Left renal cortex interstitium (tissue), 4 donors: ENCODE measurements at regions not wholly inside any gene's neighbourhood (a gene's known extent, or its start where the extent isn't known, plus 50 kb on each side); places are given as distances from the start of the nearest gene placed in this dataset.

Experiments
- DNase-seq, 4 donors: peaks; one replicate each; pipeline ENCODE4 v3.0.0-alpha.2; 2013; ENCODE audit warnings: low read depth in 4 of 4, low spot score in 2 of 4, missing footprints in 1 of 4

DNA sequence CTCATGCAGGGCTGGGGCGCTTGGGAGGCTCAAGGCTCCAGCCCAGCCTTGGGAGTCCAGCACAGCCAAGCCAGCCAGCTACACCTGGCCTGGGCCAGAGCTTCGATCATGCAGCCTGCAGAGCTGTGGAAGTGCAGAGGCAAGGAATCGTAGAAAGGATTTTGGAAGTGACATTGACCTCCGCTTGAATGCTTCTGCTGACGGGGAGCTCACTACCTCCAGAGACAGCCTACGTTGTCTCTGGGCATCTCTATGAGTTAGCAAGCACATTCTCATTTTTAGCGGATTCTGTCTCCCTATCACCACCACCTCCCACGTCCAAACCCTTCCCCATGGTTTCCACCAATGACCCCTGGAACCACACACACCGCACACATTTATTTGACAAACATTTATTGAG, 88.5 kb downstream of the MICALL2 start:
- no peak for DNase-seq

GRCh38 chr7:1372063-1372462, 87.2 kb downstream of the MICALL2 start:
- DNase-seq: no peak

DNA sequence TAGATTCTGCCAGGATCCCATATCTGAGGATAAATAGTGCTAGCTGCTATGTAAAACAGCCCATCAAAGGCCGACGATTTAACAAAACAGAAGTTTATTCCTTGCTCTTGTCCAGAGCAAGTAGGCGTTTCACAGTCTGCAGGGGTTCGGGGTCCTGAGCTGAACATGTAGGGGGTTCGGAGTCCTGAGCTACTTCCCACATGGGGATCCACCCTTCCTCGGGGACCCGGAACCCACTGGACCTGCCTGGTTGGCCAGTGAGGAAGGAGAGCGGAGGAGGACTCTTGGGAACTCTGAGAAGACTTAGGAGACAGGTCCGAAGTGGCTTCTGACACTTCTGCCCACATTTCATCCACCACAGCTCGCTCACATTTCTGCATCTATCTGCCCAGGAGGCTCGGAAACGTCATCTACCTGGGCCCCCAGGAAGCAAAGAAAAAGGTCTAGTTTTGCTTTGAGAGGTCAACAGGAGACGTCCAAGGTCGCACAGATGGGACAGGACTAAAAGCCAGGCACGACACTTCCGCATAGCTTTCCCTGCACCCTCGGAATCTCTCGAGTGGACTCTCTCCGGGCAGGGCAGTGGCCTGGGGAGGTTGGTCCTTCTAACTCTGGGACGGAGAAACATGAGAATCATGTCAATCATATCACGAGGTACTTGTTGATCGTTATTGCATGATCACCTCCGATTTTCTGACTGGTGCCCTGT, 86.4 kb downstream of the MICALL2 start:
- DNase-seq: no peak

DNA sequence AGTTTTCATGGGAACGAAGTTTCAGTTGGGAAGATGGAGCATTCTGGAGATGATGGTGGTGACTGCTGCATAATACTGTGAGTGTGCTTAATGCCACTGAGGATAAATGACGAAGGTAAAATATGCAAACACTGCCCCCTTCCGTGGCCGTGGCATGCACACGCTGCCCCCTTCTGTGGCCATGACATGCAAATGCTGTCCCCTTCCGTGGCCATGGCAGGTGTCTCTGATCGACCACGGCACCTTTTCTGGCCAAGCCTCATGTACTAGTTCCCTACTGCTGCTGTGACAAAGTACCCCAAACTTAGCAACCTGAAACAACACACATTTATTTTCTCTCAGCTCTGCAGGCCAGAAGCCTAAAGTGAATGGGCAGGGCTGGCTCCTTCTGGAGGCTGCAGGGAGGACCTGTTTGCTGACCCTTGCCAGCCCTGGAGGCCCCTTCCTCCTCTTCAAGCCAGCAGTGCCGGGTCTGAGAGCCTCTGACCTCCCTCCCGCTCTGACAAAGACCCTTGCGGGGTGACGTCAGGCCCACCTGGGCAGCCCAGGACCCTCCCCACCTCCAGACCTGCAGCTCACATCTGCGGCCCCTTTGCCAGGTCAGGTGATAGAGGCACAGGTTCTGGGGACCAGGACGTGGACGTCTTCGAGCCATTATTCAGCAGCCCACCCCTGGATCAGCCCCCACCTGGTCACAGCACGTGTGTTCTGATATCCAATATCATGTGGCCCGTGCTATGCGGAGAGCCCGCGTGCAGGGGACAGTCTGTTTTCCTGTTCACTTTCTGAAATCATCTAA, 82.0 kb downstream of the MICALL2 start:
- DNase-seq: no peak

DNA sequence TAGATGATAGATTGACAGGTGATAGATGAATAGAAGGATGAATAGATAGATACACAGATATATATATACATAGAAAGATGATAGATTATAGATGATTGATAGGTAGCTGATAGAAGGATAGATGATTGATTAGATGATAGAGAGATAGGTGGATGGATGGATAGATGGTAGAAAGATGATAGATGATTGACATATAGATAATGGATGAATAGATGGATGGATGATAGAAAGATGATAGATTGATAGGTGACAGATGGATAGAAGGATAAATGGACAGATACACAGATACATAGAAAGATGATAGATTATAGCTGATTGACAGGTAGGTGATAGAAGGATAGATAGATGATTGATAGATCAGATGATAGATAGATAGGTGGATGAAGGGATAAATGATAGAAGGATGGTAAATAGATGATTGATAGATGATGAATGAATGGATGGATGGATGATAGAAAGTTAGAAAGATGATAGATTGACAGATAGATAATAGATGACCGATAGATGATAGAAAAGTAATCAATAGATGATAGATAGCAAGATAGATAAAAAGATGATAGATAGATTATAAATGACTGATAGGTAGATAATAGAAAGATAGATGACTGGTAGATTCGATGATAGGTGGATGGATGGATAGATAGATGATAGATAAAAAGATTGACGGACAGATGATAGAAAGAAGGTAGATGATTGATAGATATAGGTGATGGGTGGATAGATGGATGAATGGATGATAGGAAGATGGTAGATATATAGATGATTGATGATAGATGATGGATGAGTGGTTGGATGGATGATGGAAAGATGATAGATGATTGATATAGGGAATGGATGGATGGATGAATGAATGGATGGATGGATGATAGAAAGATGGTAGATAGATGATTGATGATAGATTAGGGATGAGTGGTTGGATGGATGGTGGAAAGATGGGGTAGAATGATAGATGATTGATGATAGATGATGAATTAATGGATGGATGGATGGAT, 80.4 kb downstream of the MICALL2 start:
- DNase-seq: no peak

DNA sequence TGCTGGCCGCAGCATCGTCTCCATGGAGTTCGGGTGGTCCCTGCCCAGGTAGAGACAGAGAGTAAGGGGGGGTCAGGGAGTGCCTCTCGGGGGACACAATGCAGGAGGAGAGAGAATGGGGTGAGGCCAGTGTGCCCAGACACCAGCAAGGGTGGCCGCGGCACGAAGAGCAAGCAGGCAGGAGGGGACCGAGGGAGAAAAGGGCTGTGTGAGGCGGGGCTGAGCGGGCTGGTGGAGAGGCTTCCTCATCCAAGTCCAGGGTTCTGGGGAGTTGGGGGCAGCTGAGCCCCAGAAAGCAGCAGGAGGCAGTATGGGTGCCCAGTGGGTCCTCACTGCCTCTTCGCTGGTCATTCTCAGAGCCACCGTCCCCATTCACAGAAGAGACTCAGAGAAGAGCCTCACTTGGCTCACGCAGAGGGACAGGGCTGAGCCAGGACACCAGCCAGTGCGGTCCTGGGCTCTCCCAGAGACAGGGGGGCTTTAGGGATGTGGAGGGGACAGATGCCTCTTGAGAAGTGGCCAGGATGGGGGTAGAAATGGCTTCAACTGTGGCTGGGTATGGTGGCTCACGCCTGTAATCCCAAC, 78.9 kb downstream of the MICALL2 start:
- no peak for DNase-seq

DNA sequence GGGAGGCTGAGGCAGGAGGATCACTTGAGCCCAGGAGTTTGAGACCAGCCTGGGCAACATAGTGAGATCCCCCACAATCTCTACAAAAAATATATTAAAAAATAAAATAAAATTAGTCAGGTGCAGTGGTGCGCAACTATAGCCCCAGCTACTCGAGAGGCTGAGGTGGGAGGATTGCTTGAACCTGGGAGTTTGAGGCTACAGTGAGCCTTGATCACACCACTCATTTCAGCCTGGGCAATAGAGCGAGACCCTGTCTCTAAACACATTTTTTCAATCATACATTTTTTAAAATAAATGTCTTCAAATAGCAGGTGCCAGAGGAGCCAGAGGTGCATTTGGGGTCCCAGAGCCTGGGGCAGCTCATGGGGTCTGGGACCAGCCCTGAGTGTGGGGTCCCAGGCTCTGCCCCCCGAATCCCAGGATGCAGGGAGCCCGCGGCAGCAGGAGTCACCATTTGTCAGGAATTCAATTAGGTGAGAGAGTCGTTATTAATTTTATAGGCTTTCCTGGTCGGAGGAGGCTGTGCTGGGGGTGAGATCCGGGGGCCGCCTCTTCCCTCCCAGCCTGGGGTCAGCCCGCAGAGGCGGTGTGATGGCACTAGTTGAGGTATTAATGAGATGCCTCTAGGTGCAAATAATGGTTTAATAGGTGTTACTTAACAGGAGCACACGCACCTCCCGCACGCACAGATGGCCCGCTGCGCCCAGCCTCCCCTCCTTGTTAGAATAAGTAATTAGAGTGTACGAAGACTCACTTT, 78.3 kb downstream of the MICALL2 start:
- DNase-seq: no peak

- DNase-seq: no peak
Observed at GRCh38 chr7:1382553-1383397, 76.5 kb downstream of the MICALL2 start.

GRCh38 chr7:1383398-1384112, 75.7 kb downstream of the MICALL2 start:
- no peak for DNase-seq

- no peak for DNase-seq
Observed at GRCh38 chr7:1384113-1384415, 75.2 kb downstream of the MICALL2 start.
